Activated naive CD8-positive, alpha-beta T cell treated with anti-CD3 and anti-CD28 coated beads, Interleukin-2, amount 50 U/mL, for 16 hours (primary cell): ENCODE measurements at regions not wholly inside any gene's neighbourhood (a gene's known extent, or its start where the extent isn't known, plus 50 kb on each side); places are given as distances from the start of the nearest gene placed in this dataset.

Source experiments
- DNase-seq: peaks from one replicate; pipeline ENCODE4 v3.0.0-alpha.2; 2020; ENCODE audit warnings: low read depth, low spot score

- DNase-seq = no peak
Measured at GRCh38 chr13:83953916-83954315, 71.6 kb upstream of the SLITRK1 start.

GRCh38 chr13:83950293-83950692 lies 68.0 kb upstream of the SLITRK1 start:
- DNase-seq = no peak

DNA sequence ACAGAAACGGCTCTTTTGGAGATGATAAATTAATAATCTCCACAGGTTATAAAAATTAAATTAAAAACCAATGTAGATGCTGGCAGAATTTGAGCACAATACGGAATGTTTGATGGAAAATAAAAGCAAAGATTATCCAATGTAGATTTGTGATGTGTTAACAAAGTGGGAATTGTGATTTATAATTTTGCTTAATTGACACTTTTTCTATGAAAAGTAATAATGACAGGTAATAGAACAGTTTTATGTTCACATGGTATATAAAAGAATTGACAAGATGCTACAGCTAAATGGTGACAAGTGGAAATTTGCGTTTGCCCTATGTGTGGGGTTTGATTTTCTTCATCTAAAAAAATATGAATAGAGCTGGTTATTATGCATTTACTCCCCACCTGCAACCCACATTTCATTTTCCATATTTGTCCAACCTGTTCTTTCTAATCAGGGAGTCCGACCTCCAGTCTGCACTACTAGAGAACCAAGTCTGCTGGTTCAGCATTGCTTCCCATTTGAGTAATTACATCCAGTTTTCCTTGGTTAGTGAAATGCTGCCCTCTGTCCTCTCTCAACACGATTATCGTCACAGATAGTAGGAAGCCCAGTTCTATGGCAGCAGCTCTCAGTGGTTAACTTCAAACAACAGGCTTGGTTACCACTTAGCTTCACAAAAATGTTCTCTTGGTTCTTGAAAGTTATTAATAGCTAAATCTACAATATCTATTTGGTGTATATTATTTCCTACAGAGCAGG lies 61.4 kb upstream of the SLITRK1 start:
- no peak for DNase-seq

- DNase-seq = no peak
Measured at GRCh38 chr13:83941701-83942335, 59.5 kb upstream of the SLITRK1 start.

DNA sequence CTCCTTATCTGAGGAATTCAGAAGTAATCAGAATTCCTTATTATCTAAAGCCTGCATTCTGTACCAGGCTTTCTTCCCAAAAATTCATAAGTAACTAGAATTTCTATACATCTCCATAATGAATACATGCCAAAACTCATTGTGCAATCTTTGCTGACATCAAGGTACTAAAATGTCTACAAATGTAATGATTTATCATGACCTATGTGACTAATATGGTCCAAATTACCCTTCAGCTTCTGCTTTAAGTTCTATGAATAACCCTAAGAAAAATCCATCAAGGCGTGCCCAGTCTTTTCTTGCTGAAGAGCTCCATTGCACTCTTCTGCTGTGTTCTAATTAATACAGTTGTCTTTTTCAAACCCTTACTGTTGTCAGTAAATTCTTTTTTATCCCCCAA lies 58.5 kb upstream of the SLITRK1 start:
- DNase-seq = no peak

DNA sequence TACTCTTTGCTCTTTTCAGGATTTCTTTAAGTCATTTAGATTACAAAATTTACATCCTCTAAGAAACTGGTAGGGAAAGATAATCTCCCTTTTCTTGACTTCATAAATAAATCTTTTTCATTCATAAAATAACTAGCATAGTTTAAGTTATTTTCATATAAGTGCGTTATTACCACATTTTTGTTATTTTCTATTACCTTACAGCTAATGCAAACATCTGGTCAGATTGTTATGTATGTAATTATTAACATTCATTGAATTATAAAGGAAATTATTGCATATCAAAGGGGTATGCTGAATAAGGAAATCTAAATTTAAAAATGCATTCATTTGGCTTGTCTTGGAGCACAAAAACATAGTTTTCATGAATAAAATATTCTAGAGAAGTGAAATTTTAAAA lies 55.3 kb upstream of the SLITRK1 start:
- no peak for DNase-seq

DNA sequence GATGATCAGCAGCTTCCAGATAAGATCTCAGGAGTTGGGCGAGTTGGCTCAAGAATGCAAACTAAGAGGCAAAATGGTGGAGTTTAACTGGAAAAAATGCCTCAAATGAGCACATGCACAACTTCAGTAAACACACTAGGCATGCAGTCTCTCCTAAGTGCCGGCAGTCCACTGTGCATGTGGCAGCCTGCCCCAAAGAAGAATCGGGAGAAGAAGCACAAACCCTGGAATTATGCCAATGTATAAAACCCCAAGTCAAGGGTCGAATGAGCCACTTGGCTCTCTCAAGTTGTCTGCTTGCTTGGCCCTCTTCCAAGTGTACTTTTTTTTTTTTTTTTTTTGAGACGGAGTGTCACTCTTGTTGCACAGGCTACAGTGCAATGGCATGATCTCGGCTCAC lies 53.3 kb upstream of the SLITRK1 start:
- DNase-seq = no peak
